ENCODE measurements at regions not wholly inside any gene's neighbourhood (a gene's known extent, or its start where the extent isn't known, plus 50 kb on each side); places are given as distances from the start of the nearest gene placed in this dataset.

GRCh38 chr6:159376516-159377158 is 207.4 kb downstream of the FNDC1 start:
- TF ChIP-seq, protein P1, sequence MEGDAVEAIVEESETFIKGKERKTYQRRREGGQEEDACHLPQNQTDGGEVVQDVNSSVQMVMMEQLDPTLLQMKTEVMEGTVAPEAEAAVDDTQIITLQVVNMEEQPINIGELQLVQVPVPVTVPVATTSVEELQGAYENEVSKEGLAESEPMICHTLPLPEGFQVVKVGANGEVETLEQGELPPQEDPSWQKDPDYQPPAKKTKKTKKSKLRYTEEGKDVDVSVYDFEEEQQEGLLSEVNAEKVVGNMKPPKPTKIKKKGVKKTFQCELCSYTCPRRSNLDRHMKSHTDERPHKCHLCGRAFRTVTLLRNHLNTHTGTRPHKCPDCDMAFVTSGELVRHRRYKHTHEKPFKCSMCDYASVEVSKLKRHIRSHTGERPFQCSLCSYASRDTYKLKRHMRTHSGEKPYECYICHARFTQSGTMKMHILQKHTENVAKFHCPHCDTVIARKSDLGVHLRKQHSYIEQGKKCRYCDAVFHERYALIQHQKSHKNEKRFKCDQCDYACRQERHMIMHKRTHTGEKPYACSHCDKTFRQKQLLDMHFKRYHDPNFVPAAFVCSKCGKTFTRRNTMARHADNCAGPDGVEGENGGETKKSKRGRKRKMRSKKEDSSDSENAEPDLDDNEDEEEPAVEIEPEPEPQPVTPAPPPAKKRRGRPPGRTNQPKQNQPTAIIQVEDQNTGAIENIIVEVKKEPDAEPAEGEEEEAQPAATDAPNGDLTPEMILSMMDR (IDR thresholded peaks at IDR 0.05), result no peak
- TF ChIP-seq POLR2A (IDR thresholded peaks at IDR 0.05), result no peak
